Ecto neural progenitor cell (in vitro differentiated cells): ENCODE measurements at regions not wholly inside any gene's neighbourhood (a gene's known extent, or its start where the extent isn't known, plus 50 kb on each side); places are given as distances from the start of the nearest gene placed in this dataset.
"Not testable (repeated sequence)": the region's sequence is repeated elsewhere in the genome, so short reads cannot be mapped to it uniquely, and the experiment has no call there.

Experiments
- DNase-seq: peaks from one replicate; pipeline ENCODE4 v3.0.0-alpha.2; 2018; ENCODE audit warnings: low spot score

DNA sequence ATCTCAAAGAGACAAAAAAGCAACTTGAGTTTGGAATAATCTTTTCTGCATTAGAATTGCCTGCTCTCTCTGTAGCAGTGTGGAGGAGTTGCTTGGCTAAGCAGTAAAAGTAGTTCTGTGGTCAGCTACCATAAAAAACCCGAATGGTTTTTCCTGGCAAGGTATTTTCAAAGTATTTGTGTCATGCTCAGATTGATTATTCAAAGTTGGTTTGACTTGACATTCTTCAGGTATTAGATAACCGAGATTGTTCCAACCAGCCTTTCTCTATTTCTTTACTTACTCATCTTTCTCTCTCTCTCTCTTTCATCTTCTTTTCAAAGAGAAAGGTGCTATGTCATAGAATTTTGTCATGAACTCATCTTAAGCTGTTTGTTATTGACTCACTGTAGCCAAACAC lies 404.9 kb downstream of the CPS1 start:
- DNase-seq, result no peak

DNA sequence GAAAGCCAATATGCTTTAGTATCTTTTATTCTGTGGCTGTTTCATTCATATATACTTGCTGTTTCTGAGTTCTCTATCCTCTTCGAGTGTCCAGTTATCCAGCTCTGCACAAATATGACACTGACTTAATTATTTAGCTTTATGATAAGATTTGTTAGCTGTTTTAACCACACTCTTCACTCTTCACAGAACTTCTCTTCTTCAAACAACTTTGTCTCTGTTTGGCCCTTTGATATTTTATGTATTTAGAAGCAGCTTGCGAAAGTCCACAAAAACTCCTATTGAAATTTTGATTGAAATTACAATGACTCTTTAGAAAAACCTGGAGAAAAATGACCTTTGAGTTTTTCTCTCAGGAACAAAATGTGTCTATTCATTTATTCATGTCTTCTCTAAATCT lies 407.0 kb downstream of the CPS1 start:
- DNase-seq, result no peak

DNA sequence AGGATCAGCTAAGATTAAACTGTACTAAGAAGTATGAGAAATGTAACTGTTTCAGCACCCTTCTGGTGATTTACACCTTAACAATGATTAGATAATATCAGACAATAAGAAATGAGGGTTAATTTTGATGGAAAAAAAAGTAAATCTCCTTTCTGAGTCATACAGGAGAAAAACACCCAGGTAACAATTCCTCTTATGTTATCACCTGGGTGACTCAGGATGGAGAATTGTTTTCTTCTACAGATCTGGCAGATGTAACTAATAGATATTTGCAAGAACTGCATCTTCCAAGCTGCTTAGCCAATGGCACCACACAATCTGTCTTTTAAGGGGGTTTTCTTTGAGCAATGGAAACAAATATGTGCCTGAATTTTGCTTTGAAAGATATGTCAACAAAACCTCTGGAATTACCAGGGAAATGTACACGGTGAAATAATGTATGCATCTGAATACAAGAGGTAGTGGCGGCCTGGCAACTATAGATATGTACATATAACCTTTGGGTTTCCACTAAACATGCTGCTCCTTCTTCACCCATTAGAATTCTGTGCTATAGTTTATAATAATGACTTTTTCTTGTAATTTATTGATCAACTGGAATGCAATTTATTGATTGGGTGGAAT lies 407.9 kb downstream of the CPS1 start:
- no peak for DNase-seq

DNA sequence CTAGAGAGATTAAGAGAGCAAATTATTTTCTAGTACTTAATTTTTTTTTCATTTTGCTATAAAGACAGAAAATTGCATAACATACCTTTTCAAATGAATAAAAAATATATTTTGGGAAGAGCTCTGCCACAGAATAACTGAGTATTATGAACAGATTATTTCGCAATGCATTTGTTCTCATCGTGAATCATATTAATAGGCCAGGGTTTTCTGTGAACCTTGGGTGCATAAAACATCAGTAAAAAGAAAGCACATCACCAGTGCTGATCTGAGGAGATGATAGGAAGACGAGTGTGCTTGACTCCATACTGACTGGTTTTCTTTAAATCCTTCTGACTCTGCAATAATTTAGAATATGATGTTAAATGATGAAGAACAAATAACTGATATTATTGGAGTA lies 409.1 kb downstream of the CPS1 start:
- DNase-seq, result no peak

DNA sequence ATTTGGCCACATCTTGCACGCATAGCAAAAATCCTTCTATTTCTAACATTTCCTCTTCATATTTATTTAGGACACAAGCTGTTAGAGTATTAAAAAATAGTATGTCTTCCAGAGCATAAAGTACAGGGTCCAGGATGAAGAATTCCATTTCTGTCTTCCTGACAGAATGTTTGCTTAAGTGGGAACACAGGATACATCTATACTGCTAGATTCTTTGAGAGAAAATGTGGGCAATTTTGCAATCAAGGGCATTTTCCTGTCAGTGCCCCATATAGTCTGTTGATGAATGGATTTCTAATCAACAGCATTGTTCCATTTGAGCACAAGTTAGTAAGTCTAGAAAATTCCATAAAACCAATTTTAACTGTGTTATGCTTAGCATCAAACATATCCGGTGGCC lies 409.9 kb downstream of the CPS1 start:
- no peak for DNase-seq

DNA sequence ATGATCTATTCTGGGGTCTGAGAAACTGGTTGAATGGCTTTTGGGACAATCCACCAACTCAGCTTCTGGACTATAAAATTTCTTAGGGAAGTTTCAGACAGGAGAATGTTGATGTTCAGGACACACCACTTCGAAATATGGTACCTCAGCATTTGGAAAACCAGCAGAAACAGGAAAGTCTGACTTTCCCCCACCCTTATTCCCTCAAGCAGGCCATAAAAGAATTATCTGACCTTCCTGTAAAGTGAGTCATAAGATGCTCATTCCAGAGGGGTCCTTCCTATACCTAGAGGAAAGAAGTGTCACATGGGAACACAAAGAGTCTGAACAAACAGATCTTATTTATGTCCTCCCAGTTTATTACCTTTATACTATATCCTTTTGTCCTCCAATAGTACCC lies 415.0 kb downstream of the CPS1 start:
- DNase-seq, result no peak

DNA sequence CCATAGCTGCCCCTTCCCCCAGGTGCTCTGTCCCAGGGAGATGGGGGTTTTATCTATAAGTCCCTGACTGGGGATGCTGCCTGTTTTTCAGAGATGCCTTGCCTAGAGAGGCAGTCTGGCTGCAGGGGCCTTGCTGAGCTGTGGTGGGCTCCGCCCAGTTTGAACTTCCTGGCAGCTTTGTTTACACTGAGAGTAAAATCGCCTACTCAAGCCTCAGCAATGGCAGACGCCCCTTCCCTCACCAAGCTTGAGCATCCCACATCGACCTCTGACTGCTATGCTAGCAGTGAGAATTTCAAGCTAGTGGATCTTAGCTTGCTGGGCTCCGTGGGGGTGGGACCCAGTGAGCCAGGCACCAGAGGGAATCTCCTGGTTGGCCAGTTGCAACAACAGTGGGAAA lies 430.4 kb downstream of the CPS1 start:
- DNase-seq, result not testable (repeated sequence)

DNA sequence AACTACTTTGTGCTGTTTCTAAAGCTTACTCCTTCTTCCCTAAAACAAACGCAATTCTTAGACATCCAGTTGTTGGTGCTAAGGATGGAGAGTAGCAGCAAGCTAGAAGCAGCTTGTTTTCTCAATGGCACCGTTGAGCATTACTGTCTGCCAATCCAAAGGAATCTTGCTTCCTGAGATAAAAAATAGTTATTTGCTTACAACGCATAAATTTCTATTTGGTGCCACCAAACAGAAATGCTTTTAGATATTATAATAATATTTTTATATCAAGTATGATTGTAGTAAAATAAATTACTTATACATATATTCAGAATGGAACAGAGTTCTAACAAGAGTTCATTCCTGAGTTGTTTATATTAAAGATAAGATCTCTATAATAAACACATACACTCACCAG lies 434.7 kb downstream of the CPS1 start:
- no peak for DNase-seq

DNA sequence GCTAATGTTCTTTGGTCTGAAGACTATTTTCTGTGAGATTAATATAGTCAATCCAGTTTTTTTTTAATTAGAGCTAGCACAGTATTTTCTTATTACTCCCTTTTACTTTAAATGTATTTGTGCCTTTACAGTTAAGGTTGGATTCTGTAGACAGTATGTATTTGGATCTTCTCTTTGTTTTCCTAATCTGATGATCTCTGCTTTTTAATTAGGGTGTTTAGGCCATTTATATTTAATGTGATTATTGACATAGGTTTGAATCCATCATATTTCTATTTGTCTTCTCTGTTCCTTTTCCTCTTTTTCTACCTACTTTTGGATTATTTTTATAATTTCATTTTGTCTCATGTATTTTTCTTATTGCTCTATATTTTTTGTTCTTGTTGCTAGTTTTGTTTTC lies 437.7 kb downstream of the CPS1 start:
- no peak for DNase-seq

DNA sequence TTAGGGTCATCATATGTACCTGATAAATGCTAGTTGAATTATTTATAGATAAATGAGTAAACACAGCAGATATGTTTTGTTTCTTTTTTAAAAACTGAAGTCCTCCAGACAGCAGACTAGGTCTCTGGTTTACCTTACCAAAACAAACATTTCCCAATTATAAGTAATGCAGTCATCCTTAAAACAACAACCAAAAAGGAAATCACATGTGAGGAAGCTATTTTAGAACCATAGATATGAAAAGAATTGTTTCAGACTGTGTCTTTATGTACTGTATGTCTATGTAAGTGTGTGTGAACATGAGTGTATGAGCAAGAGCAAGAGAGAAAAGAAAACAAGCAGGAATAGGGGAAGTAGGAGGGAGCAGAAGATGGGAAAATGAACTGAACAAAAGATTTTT lies 441.0 kb downstream of the CPS1 start:
- DNase-seq, result no peak

DNA sequence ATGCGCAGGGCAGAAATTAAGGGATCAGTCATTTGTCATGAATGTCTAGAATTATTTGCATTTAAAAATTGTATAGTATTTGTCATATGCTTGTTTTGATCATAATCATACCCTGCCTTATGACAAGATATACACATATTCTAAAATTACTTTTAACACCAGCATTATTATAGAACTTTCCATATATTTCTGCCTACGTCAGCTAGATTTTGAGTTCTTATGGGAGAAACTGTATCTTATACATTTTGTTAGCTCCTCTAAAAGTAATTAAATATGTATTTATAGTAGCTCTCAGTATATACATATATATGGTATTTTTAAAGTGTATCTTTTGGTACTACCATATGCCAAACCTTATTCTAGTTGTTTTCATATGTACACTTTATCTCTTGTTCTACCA lies 441.9 kb downstream of the CPS1 start:
- no peak for DNase-seq

DNA sequence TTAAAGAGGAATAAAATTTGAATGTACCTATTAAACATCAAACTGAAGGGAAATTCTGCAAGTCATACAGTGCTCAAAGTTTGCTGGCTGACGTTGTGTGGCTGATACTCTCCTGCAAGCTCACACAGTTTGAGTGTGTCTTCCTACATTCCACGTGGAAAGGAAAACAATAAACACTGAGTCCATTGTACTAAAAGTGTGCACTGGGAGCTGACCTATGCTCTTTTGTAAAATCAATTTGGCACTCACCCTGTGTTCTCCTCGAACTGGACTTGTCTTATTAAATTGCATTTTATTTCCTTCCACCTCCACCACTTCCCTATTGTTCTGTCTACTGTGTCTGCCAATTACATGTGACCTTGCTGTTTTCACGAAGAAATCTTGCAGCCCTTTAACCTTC lies 458.0 kb downstream of the CPS1 start:
- no peak for DNase-seq

DNA sequence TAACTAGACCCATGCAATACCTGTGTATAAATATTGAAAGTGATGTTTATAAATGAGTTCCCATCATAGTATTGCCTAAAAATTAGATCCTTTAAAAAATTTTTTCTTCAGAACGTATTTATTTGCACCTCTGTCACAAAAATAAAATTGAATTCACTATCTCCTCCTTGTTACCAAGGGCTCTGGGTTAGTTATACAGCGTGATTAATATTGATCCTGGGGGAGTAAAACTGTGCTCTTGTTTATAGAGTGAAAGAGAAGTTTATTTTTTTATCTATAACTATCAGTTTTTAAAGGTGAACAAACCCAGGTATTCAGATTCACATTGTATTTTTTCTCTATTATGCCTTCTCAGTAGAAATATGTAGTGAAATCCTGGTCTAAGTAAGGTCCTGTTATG lies 458.5 kb downstream of the CPS1 start:
- DNase-seq, result no peak

DNA sequence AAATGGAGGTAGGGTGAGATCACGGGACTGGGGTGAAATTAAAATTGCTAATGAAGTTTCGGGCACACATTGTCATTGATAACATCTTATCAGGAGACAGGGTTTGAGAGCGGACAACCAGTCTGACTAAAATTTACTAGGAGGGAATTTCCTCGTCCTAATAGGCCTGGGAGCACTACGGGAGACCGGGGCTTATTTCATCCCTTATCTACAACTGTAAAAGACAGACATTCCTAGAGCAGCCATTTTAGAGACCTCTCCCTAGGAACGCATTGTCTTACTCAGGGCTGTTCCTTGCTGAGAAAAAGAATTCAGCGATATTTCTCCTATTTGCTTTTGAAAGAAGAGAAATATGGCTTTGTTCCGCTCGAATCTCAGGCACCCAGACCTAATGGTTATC lies 468.7 kb downstream of the CPS1 start:
- DNase-seq, result not testable (repeated sequence)

DNA sequence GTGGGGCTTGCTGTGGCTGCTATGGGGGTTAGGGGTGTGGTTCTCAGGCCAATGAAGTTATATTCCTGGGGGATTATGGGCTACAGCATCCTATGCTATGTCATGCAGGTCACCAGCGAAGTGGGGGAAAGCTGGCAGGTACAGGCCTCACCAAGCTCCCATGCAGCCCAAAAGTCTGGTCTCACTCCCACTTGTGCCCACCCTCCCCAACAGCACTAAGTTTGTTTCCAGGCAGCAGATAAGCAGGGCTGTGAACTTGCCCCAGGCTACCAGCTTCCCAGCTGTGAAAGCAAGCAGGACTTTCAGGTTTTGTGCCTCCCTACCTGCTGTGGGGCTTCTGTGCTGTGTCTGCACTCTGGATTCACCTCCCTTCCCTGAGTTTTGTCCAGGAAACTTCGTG lies 469.7 kb downstream of the CPS1 start:
- DNase-seq, result no peak

DNA sequence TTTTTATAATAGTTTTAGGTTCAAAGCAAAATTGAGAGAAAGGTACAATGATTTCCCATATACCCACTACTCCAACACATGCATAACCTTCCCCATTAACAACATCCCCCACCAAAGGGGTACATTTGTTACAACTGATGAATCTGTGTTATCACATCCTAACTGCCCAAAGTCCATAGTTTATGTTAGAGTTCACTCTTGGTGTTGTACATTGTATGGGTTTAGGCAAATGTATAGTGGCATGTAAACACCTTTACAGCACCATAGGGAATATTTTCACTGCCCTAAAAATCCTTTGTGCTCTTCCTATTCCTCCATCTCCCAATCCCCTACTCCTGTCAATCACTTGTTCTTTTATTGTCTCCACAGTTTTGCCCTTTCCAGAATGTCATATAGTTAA lies 471.6 kb downstream of the CPS1 start:
- no peak for DNase-seq

DNA sequence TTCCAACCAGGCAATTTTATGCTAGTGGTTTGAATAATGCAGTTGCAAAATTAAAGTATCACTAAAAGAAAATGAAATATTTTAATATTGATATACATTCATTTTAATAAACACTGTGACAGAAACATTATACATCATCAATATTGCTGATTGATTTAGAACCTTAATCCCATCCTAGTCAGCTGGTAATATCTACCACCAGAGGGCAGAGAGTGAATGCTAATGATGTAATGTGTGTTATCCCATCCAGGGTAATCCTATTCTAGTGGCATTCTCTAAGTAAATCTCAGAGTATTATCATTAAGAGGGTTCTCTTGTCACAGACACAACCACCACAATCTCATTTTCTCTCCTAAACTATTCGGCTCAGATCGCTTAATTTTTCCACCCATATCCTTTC lies 477.4 kb downstream of the CPS1 start:
- no peak for DNase-seq

DNA sequence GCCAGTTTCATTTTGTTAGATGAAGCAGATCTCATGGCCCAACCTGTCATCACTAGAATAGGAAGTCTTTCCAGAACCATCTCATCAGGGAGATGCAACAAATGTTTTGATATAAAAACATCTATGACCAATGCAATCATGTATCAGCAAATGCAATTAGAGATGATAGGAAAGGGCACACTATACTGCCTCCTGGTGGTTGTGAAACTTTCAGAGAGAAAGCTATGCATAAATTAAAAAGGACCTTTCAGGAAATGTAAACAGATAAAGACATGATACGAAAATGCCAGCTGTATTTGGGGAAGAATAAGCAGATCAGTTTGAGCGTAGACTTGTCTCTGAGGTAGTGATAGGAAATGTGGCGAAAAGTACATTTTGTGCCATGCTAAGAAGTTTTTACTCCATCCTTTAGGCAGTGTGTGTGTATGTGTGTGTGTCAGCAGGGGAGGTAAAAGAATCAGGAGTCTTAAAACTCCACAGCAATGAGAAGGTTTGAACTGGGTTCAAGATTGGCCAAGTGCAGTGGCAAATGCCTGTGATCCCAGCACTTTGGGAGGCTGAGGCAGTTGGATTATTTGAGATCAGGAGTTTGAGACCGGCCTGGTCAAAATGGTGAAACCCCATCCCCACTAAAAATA lies 479.3 kb downstream of the CPS1 start:
- DNase-seq, result no peak

DNA sequence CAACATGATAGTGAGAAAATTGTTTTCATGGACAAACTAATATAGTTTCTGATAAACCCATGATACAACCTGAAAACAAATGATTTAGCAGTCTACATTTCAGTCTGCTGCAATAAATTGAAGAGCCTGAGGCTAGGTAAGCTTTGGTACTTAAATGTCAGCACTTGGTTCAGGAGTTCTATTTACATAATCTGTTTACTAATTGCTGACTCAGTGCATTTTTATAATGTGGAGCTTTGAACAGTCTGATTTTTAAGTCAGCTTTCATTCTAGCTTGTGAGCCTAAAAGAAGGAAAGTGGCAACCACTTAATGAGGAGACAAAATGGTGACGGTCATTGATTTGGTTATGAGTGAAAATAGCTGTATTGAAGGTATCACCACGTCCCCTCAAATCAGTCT lies 488.6 kb downstream of the CPS1 start:
- no peak for DNase-seq

DNA sequence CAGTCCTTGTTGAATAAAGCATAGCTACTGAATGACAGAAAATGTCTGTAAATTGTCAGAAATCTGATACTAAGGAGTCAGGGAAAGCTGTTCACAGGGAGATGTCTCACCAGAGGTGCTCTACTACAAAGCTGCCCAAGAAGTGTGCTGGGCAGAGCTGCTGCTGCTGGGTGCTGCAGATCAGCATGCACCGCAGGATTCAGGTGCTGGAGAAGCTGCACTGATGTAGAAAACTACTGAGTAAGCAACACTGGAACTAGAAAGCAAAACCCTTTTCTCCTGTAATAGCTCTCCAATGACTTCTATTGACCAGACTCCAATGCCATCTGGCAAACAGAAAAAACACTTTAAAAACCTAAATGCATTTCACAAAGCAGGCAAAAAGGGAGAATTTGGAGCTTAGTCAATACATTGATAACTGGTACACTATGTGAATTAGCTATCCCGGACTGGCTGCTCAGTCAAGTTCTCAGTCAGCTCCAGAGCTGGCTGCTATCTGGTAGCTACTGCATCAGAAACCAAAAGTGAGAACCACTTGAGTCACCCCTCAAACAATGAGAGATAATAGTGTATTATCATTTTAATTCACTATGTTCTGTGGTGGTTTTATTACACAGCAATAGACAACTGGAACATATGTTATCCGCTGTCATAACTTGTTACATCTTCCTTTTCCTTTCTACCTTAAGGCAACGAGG lies 493.1 kb downstream of the CPS1 start:
- DNase-seq, result no peak

DNA sequence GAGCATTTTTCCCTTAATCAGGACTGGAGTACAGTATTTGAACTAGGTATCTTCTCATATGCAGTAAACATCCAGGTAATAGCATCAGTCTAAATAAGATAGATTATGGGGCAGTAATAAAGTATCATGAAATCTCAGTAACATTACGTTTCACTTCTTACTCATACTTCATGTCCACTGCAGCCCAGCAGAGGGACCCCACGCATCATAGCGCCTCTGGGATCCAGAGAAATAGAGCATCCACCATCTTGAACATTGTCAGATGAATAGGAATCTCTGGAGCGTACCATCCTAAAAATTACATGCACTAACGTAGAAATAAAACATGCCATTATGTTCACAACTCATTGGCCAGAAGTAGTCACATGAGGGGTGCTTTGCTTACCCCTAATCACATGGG lies 499.0 kb downstream of the CPS1 start:
- DNase-seq, result no peak

DNA sequence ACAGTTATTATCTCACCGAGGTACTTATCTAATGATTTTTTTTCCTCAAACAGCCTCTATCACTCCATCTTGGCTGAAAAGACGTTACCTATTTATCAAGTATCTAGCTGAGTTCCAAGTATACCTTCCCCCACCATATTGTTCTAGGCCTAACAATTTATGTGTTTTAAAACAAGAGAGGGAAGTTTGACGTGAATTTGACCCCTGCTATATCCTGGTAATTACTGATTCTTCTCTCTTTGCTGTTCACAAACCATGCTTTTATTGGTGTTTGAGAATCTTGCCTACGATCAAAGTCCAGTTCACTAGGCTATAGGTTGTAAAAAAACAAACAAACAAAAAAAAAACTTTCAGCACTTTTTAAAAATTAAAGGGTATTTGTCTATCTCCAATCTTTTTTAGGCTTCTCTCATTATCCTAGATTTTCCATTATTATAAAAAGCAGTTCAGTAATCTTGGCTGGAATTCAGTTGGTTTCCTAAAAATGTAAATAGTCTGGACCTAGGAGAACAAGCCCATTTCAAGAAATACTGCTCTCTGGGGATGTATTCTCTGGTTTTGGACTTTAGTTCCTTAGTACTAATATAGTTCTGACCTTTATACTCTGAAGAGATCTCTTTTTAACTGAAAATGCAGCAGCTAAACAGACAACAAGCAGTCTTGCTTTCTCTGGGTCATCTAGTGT lies 505.4 kb downstream of the CPS1 start:
- no peak for DNase-seq

DNA sequence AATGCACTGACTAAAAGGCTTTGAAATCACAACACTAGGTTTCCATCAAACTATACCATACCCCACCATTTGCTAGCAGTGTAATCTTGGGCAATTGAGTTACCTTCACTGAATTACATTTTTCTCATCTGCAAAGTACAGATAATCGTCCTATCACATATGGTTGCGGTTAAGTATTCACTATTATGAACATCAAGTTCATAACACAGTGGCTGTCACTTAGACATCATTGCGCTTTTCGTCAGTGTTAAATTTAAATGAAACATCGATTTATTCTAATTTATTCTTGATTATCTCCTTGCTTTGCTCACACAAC lies 505.9 kb downstream of the CPS1 start:
- no peak for DNase-seq
